NCI-H69 (cell line): ENCODE measurements at regions not wholly inside any gene's neighbourhood (a gene's known extent, or its start where the extent isn't known, plus 50 kb on each side); places are given as distances from the start of the nearest gene placed in this dataset.

ENCODE experiments used
- DNase-seq: peaks from one replicate; lab custom pipeline; 2025; lab: John Stamatoyannopoulos, UW

- no peak for DNase-seq
Measured at GRCh38 chr2:169426069-169426663, 53.1 kb upstream of the BBS5 start.

- no peak for DNase-seq
Measured at GRCh38 chr2:169422120-169422519, 57.2 kb upstream of the BBS5 start.

GRCh38 chr2:169415233-169415748 is 53.0 kb upstream of the LRP2 start:
- DNase-seq = peak; percentile 31
